Esophagus muscularis mucosa (tissue), 4 donors: ENCODE measurements at regions not wholly inside any gene's neighbourhood (a gene's known extent, or its start where the extent isn't known, plus 50 kb on each side); places are given as distances from the start of the nearest gene placed in this dataset.

Source experiments
- CTCF ChIP-seq, 3 experiments: fragments of 200-600 bp in 2 of 3; fragments of 450-650 bp in 1 of 3; sonication (generic) in 2 of 3; IDR thresholded peaks; one replicate each; pipeline ENCODE4 v1.5.1; 2017 to 2019; ENCODE audit warnings: antibody characterized with exemption in 3 of 3, mild to moderate bottlenecking in 2 of 3, moderate library complexity in 1 of 3
- EP300 ChIP-seq: sonication (generic); formaldehyde crosslinking; IDR thresholded peaks from one replicate; pipeline ENCODE4 v1.6.1; 2017; ENCODE audit warnings: antibody characterized with exemption
- POLR2A ChIP-seq: fragments of 450-650 bp; IDR thresholded peaks from one replicate; pipeline ENCODE4 v1.6.1; 2017; ENCODE audit warnings: antibody characterized with exemption, moderate library complexity, mild to moderate bottlenecking, low read depth
- POLR2AphosphoS5 ChIP-seq, 2 donors: sonication (generic); formaldehyde crosslinking; IDR thresholded peaks; one replicate each; pipeline ENCODE4 v1.6.1; 2017; ENCODE audit warnings: antibody characterized with exemption in 2 of 2

GRCh38 chr18:2448565-2449151 lies 122.6 kb downstream of the METTL4 start:
- TF ChIP-seq CTCF (IDR thresholded peaks at IDR 0.05) (no peak), POLR2A (no peak), POLR2AphosphoS5 (IDR thresholded peaks at IDR 0.05) (no peak), EP300 (no peak)
